Neural progenitor cell (in vitro differentiated cells): ENCODE measurements at regions not wholly inside any gene's neighbourhood (a gene's known extent, or its start where the extent isn't known, plus 50 kb on each side); places are given as distances from the start of the nearest gene placed in this dataset.
A peak's percentile ranks its signal among the peaks of the same experiment; 100 is the strongest.

Source experiments
- DNase-seq: peaks from one replicate; pipeline ENCODE4 v3.0.0-alpha.2; 2016; ENCODE audit warnings: low spot score
- H2AFZ ChIP-seq: fragments of 200-600 bp; sonication (generic); replicated peaks from 2 replicates; pipeline ENCODE4 v1.6.1; 2016; ENCODE audit warnings: antibody characterized with exemption
- H3F3A ChIP-seq: fragments of 200-600 bp; sonication (generic); 2 replicates; pipeline ENCODE4 v1.6.1; 2016; ENCODE audit warnings: antibody characterized with exemption, low read depth
- H3K27ac ChIP-seq: fragments of 200-600 bp; sonication (generic); 2 replicates; pipeline ENCODE4 v1.5.1; 2016; ENCODE audit warnings: mild to moderate bottlenecking
- H3K27me3 ChIP-seq: fragments of 200-600 bp; sonication (generic); 2 replicates; pipeline ENCODE4 v1.6.1; 2016; ENCODE audit warnings: mild to moderate bottlenecking, moderate library complexity
- H3K36me3 ChIP-seq: fragments of 200-600 bp; sonication (generic); 2 replicates; pipeline ENCODE4 v1.5.1; 2016
- H3K4me1 ChIP-seq: fragments of 200-600 bp; sonication (generic); 2 replicates; pipeline ENCODE4 v1.6.1; 2016; ENCODE audit warnings: mixed run types
- H3K4me2 ChIP-seq: fragments of 200-600 bp; sonication (generic); 2 replicates; pipeline ENCODE4 v1.6.1; 2016
- H3K4me3 ChIP-seq: fragments of 200-600 bp; sonication (generic); 2 replicates; pipeline ENCODE4 v1.5.1; 2016
- H3K79me2 ChIP-seq: fragments of 200-600 bp; sonication (generic); 2 replicates; pipeline ENCODE4 v1.6.1; 2016; ENCODE audit warnings: low read depth
- H3K9ac ChIP-seq: fragments of 200-600 bp; sonication (generic); 2 replicates; pipeline ENCODE4 v1.6.1; 2016
- H3K9me3 ChIP-seq: fragments of 200-600 bp; sonication (generic); 2 replicates; pipeline ENCODE4 v1.5.1; 2016; ENCODE audit warnings: low read depth
- H4K20me1 ChIP-seq: fragments of 200-600 bp; sonication (generic); 2 replicates; pipeline ENCODE4 v1.6.1; 2016; ENCODE audit warnings: low read depth
- H3K27ac Mint-ChIP-seq: 3 replicates; pipeline ENCODE4 v1.8.0; 2021; ENCODE audit warnings: mixed read lengths
- H3K27me3 Mint-ChIP-seq: 2 replicates; pipeline ENCODE4 v1.8.0; 2022; ENCODE audit warnings: low read depth, mild to moderate bottlenecking, inconsistent platforms, moderate library complexity, mixed read lengths; ENCODE audit not compliant: insufficient read depth
- H3K36me3 Mint-ChIP-seq: 3 replicates; pipeline ENCODE4 v1.8.0; 2021; ENCODE audit warnings: mixed read lengths
- H3K4me1 Mint-ChIP-seq: 3 replicates; pipeline ENCODE4 v1.8.0; 2021; ENCODE audit warnings: mixed read lengths
- H3K4me3 Mint-ChIP-seq: 3 replicates; pipeline ENCODE4 v1.8.0; 2021; ENCODE audit warnings: mild to moderate bottlenecking, moderate library complexity, mixed read lengths
- H3K9me3 Mint-ChIP-seq: 3 replicates; pipeline ENCODE4 v1.8.0; 2020; ENCODE audit warnings: mixed read lengths
- EZH2 ChIP-seq: fragments of 200-600 bp; sonication (generic); IDR thresholded peaks from 2 replicates; pipeline ENCODE4 v1.6.1; 2017; ENCODE audit warnings: antibody characterized with exemption, mild to moderate bottlenecking, moderate library complexity
- EZH2phosphoT487 ChIP-seq: fragments of 200-600 bp; sonication (generic); IDR thresholded peaks from 2 replicates; pipeline ENCODE4 v1.6.1; 2017; ENCODE audit warnings: antibody characterized with exemption
- TF ChIP-seq, protein P1 (sequence below): fragments of 200-600 bp; sonication (generic); IDR thresholded peaks from 2 replicates; pipeline ENCODE4 v1.5.1; 2017; ENCODE audit warnings: antibody characterized with exemption, mild to moderate bottlenecking

DNA sequence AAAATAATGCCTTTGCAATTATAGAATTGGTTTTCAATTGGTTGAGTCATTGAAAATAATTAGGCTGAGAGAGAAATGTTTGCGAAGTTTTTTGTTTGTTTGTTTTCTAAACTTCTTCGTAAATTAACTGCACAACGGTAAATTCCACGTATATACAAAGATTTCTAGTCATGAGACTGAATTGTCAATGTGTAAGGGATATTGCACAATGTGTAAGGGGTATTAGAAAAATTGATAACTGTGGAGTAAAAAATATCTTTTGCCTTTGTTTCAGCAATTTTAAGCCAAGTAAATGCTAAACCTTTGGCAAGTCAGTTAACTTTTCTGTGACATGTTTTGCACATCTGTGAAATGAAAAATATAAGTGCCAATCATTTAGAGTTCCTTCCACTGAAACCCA is 606.0 kb downstream of the TMEM182 start:
- no peaks in the 10 kb centered on the region for H3K9me3 ChIP-seq
- H3K4me2 ChIP-seq = no peak overlapping the region
- H3K9ac ChIP-seq = no peak overlapping the region
- Mint-ChIP-seq H3K36me3 (no peaks in the 10 kb centered on the region), H3K4me1 (peaks cover 3% of the 10 kb centered on the region), H3K27me3 (no peaks in the 10 kb centered on the region), H3K9me3 (no peaks in the 10 kb centered on the region), H3K27ac (no peak overlapping the region), H3K4me3 (no peak overlapping the region)
- no peak for DNase-seq
- H2AFZ ChIP-seq = no peak overlapping the region
- H3K79me2 ChIP-seq = no peaks in the 10 kb centered on the region
- peaks cover 11% of the 10 kb centered on the region for H3F3A ChIP-seq
- H3K4me3 ChIP-seq = no peak overlapping the region
- H3K4me1 ChIP-seq = peaks cover 33% of the 10 kb centered on the region
- TF ChIP-seq EZH2phosphoT487 (no peak), EZH2 (no peak)
- TF ChIP-seq, protein P1, sequence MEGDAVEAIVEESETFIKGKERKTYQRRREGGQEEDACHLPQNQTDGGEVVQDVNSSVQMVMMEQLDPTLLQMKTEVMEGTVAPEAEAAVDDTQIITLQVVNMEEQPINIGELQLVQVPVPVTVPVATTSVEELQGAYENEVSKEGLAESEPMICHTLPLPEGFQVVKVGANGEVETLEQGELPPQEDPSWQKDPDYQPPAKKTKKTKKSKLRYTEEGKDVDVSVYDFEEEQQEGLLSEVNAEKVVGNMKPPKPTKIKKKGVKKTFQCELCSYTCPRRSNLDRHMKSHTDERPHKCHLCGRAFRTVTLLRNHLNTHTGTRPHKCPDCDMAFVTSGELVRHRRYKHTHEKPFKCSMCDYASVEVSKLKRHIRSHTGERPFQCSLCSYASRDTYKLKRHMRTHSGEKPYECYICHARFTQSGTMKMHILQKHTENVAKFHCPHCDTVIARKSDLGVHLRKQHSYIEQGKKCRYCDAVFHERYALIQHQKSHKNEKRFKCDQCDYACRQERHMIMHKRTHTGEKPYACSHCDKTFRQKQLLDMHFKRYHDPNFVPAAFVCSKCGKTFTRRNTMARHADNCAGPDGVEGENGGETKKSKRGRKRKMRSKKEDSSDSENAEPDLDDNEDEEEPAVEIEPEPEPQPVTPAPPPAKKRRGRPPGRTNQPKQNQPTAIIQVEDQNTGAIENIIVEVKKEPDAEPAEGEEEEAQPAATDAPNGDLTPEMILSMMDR = no peak
- no peaks in the 10 kb centered on the region for H3K36me3 ChIP-seq
- no peak overlapping the region for H3K27ac ChIP-seq
- no peaks in the 10 kb centered on the region for H4K20me1 ChIP-seq
- H3K27me3 ChIP-seq = no peaks in the 10 kb centered on the region

DNA sequence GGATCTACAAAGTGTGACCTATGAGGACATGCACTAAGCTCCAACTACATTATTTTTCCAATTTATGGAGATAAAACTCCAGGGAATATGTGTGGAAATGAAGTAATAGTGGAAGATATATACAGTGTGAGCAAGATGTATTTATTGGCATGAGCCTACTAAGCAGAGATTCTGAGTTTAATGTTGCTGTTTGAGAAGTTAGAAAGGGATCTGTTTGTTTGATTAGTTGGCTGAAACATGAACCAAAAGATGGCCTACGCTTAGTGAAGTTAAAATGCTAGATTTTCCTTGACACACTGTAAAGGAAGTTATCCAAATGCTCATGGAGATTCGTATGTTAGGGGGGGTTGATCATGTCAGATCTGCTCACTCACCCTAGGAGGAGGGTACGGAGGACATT is 621.7 kb downstream of the TMEM182 start:
- Mint-ChIP-seq H3K4me1 (peaks cover 3% of the 10 kb centered on the region), H3K4me3 (no peak overlapping the region), H3K27me3 (peaks cover 2% of the 10 kb centered on the region), H3K27ac (no peak overlapping the region), H3K9me3 (peaks cover 18% of the 10 kb centered on the region), H3K36me3 (no peaks in the 10 kb centered on the region)
- Histone ChIP-seq H3K27ac (no peak overlapping the region), H2AFZ (peak overlapping the region; percentile 45), H3K79me2 (no peaks in the 10 kb centered on the region), H3F3A (no peaks in the 10 kb centered on the region), H3K4me3 (no peak overlapping the region), H3K4me1 (peaks cover 8% of the 10 kb centered on the region), H3K9me3 (no peaks in the 10 kb centered on the region), H4K20me1 (no peaks in the 10 kb centered on the region), H3K9ac (no peak overlapping the region), H3K36me3 (no peaks in the 10 kb centered on the region), H3K27me3 (no peaks in the 10 kb centered on the region), H3K4me2 (no peak overlapping the region)
- TF ChIP-seq EZH2 (no peak), EZH2phosphoT487 (no peak)
- TF ChIP-seq, protein P1 = no peak
- DNase-seq = no peak

DNA sequence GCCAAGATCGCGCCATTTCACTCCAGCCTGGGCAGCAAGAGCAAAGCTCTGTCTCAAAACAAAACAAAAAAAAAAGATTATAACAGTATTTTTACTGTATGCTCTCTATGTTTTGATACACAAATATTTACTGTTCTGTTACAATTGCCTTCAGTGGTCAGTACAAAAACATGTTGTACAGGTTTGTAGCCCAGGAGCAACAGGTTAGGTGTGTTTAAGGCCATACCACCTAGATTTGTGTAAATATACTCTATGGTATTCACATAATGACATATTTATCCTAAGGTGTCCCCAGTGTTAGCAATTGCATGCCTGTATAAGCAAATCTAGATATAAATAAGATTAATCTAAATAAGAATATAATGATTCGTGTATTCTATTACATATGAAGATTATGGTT is 625.0 kb downstream of the TMEM182 start:
- no peak overlapping the region for H3K27ac Mint-ChIP-seq
- TF ChIP-seq EZH2 (no peak), EZH2phosphoT487 (no peak)
- TF ChIP-seq, protein P1 = no peak
- Histone ChIP-seq H3K27ac (no peak overlapping the region), H3K36me3 (no peaks in the 10 kb centered on the region), H4K20me1 (no peaks in the 10 kb centered on the region), H3F3A (no peaks in the 10 kb centered on the region), H3K4me3 (no peak overlapping the region), H2AFZ (no peak overlapping the region), H3K79me2 (no peaks in the 10 kb centered on the region), H3K4me1 (peaks cover 8% of the 10 kb centered on the region), H3K9me3 (no peaks in the 10 kb centered on the region), H3K4me2 (no peak overlapping the region), H3K9ac (no peak overlapping the region), H3K27me3 (no peaks in the 10 kb centered on the region)
- H3K27me3 Mint-ChIP-seq = peaks cover 2% of the 10 kb centered on the region
- H3K9me3 Mint-ChIP-seq = peaks cover 7% of the 10 kb centered on the region
- peaks cover 3% of the 10 kb centered on the region for H3K4me1 Mint-ChIP-seq
- no peak overlapping the region for H3K4me3 Mint-ChIP-seq
- H3K36me3 Mint-ChIP-seq = no peaks in the 10 kb centered on the region
- DNase-seq = no peak
